HG02610 (cell line): ENCODE measurements at regions not wholly inside any gene's neighbourhood (a gene's known extent, or its start where the extent isn't known, plus 50 kb on each side); places are given as distances from the start of the nearest gene placed in this dataset.
"Not testable (repeated sequence)": the region's sequence is repeated elsewhere in the genome, so short reads cannot be mapped to it uniquely, and the experiment has no call there.

Experiments
- ATAC-seq: cut with Tn5 transposase; IDR thresholded peaks from one replicate; pipeline ENCODE4 v1.9.1; 2021; ENCODE audit warnings: mild to moderate bottlenecking, moderate library complexity; ENCODE audit not compliant: unreplicated experiment

GRCh38 chr20:55937283-55937682, 68.0 kb downstream of the CBLN4 start:
- no peak for ATAC-seq

DNA sequence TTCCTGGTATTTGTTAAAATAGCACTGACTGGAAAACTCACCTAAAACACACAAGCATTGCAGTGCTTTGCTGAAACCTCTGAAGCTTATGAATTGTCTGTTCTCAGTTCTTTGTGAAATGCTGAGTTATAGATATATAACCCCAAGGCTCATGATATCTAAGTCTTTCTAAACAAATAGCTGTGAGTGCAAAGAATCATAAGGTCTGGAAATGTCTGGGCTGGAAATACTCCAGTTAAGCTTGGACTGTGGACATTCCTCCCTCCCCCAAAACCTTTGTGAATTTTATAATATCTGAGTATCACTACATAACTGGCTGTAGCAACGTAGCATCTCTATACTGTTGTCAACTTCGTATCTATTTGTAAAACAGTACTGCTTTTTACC, 69.1 kb downstream of the CBLN4 start:
- ATAC-seq, result no peak

DNA sequence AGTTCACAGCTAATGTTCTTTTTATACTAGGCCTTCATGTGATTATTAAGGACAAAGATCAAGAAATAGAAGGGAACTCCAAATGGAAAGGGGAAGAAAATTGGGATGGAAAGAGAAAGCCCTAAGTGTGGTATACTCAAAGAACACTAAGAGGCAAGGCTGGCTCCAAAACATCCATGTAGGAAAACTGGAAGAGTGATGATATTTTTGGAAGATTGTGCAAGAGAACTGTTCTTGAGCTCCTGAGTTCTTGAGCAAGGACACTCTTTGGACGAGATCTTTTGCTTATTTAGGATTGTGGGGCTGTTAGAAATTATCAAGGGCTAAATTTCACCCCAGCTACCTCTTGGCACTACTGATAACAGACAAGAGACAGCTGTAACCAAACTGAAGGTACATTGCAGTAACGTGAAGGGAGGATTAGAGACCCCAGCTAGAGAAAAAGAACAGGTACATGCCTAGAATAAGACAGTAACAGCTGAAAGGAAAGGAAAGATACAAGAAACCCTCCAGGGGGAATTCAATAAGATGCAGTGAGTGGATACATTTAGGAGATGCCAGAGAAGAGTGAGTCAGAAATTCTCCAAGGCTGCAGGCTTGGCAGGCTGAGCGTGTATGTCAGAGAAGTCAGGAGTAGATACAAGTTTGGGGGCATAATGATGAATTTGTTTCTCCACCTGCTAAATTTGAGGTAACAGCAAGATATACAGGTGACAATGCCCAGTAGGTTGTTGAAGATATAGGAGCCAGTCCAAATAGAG, 69.7 kb downstream of the CBLN4 start:
- ATAC-seq, result no peak

- ATAC-seq, result no peak
Observed at GRCh38 chr20:55934146-55934545, 71.2 kb downstream of the CBLN4 start.

- ATAC-seq, result not testable (repeated sequence)
Observed at GRCh38 chr20:55930876-55931275, 74.4 kb downstream of the CBLN4 start.

DNA sequence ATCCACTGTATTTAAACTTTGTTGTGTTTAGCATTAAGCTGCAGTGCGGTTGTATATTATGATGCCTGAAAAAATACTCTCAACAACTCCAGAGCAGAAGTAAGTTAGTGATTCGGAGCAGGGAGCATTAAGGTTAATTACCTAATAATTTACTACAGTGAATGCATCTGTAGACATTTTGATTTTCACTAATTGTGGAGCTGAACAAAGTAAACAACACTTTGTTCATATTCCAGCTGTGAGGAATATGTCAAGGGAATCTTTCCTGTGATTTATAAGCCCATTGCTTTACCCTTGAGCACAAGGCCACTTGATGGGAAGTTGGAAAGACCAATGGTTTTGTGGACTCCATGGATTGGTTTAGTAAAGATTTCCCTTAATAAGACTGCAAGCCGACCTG, 77.1 kb downstream of the CBLN4 start:
- no peak for ATAC-seq

DNA sequence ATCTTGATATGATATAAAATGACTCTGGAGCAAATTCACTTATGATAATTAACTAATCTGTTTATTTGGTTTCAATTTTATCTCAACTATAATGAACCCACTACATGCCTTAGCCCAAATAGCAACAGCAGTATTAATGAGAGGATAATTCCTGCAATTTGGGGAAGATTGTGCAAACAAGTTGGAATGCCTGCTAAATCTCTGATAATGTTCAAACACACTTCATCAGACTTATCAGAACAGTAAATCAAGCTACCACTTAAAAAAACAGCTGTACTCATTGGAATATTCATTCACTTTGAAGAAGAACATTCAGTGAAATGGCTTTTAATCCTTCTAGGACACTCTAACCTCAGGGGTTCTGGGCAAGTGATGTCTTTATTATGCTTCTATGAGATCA, 85.4 kb downstream of the CBLN4 start:
- ATAC-seq, result no peak

GRCh38 chr20:55919319-55919718, 86.0 kb downstream of the CBLN4 start:
- ATAC-seq, result no peak

DNA sequence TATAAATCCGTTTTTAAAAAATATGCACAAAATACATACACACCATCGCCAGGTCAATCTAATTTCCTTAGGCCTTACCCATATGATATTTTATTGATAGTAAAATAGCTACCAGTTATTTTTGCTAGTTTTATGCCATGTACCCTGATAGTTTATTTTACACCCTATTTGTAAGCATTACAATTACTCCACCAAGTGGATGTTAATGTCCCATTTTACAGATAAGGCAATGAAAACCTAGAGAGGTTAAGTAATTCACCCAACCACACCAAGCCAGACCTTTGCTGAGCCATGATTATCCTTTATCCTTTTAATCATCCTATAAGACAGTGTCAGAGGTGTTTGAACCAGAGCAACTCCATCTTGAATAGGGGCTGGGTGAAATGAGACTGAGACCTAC, 86.8 kb downstream of the CBLN4 start:
- ATAC-seq, result no peak

GRCh38 chr20:55893031-55893430, 112.3 kb downstream of the CBLN4 start:
- ATAC-seq, result no peak

- no peak for ATAC-seq
Observed at GRCh38 chr20:55888685-55889084, 116.6 kb downstream of the CBLN4 start.

GRCh38 chr20:55882910-55883309, 122.4 kb downstream of the CBLN4 start:
- ATAC-seq, result no peak

- no peak for ATAC-seq
Observed at GRCh38 chr20:55882286-55882685, 123.0 kb downstream of the CBLN4 start.

DNA sequence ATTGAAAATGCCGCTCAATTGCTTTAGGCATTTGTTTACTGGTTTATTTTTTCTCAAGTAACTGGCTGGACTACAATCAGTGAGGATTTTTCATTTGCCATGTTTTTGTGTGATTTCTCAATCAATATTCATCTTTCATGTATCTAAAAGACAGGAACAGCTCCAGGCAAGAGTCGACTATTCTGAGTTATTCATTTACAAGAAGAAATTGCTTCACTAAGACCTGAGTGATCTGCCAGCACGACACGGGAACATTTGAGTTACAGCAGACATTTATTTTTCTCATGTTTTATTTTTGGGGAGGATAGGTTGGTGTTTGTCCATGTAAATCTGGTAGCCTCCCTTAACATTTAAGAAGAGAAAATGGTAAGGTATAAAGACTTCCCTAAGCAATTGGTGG, 124.1 kb downstream of the CBLN4 start:
- ATAC-seq, result no peak

DNA sequence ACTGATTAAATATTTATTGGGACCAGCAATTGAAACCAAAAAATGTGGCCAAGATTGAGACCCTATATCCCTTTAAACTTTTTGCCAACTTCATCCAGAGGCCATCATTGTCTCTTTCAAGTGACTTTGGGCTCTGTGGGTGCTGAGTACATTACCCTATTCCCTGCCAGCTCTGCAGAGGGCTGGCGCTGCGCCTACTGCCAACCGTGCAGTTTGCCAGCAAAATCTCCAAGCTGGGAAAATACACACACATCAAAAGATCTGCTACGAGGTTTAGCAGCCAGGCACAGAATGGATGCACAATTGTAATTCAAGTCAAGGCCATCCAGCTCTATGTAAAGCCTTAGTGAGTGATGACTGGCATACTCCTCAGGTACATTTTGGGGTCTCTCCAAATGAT, 125.0 kb downstream of the CBLN4 start:
- ATAC-seq, result no peak

DNA sequence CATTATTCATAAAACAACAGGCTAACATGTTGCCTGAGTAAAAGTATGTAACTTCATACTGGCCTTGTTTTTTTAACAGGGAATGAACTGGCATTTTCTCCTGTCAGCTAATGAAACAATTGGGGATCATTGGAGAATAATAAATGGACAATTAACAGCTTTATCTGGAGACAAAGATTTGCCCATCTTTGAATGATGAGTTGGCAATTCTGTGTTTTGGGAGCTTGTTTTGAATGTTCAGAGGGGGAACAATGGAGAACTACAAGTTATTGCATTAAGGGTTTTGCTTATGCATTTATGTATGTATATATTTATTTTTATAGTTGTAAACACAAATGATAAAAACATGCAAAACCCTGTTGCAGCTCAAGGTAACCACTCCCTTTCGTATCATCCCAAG, 150.3 kb downstream of the CBLN4 start:
- ATAC-seq, result no peak

DNA sequence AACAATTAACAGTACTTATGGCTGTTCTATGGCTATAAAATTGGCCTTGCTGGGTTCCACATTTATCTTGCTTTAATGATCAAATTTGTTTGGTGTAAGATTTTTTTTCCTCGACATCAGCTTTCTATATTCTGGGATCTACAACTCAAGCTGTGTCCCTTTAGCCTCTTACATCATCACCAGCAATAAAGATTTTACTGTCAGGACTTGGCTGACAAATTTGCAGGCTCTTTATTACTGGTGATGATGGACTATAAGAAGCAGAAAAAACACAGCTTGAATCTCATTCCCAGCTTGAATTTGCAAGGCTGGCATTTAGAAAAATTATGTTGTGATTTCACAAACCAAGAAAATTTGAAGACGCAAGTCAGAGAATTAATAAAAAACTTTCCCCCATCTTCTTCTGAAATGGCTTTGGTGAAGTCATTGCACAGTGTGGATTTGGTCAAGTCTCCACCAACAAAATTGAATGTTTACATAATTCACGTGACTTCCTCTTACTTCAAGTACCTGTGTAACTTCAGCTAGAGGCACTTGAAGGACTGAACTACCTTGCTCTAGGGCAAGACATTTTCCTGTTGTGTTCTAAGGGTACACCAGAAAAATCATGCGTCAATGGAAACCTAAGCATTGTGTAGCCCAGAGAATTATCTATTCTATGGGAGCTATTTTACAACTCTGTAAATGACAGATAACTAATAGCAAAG, 175.0 kb downstream of the CBLN4 start:
- ATAC-seq, result no peak

DNA sequence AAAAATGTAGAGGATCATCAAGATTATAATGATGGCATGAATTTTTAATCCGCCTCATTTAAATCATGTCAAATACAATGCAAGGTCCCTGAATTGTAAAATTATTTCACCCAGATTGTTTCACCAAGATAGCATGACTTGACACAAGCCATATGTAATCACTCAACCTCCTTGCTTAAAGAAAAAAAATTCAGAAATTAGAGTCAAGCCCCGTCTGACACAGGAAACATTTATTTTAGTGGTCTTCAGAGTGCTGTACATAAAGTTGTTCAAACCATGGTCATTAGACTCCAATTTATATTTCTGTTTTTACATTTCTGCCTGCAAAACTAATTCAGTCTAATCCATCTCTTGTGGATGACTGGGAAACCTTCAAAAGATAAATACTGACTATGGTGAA, 200.2 kb downstream of the CBLN4 start:
- no peak for ATAC-seq

- ATAC-seq, result no peak
Observed at GRCh38 chr20:55800552-55801245, 204.6 kb downstream of the CBLN4 start.

- no peak for ATAC-seq
Observed at GRCh38 chr20:55793986-55794385, 211.3 kb downstream of the CBLN4 start.

GRCh38 chr20:55792049-55792448, 213.3 kb downstream of the CBLN4 start:
- ATAC-seq, result no peak

DNA sequence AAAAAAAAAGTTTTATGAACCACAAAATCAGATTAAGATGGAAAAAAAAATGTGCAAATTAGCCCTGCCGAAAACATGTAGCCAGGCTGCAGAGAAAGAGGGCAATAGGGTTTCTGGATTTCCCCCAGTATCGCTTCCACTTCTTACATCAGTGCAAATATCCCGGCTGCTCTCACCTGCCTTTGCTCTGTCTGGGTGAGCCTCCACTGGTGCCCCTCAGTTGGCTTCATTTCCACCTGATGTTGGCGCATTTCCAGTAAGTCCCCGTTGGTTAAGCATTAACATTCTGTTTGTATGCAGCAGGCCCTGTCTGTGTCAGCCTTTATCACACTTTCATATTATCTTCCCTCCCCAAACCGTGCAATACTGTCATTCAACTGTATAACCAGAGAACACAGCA, 215.1 kb downstream of the CBLN4 start:
- ATAC-seq, result no peak
